Activated T-cell treated with anti-CD3 and anti-CD28 coated beads for 4 hours (primary cell): ENCODE measurements at regions not wholly inside any gene's neighbourhood (a gene's known extent, or its start where the extent isn't known, plus 50 kb on each side); places are given as distances from the start of the nearest gene placed in this dataset.
"Not testable (repeated sequence)": the region's sequence is repeated elsewhere in the genome, so short reads cannot be mapped to it uniquely, and the experiment has no call there.

ENCODE experiments used
- DNase-seq: peaks from one replicate; pipeline ENCODE4 v3.0.0-alpha.2; 2020

GRCh38 chr15:96858694-96859093 is 528.2 kb downstream of the NR2F2 start:
- no peak for DNase-seq

- no peak for DNase-seq
Observed at GRCh38 chr15:96860741-96861140, 530.2 kb downstream of the NR2F2 start.

DNA sequence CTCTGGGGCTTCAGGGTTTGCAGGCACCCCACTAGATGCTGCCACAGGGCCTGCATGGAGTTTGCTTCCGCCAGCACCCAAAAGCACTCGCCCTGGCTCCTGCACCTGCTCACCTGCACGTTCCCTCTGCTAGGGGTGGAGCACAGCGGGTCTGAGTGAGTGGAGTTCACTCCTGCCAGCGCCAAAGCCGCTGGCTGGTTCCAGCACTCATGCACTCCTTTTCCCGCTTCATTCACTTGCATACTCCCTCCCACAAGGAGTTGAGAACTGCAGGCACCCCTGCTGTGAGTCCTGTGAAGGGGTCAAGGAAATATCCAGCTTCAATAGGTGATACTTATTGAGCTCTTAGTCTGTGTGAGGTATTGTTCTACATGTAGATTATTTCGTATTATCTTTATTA is 537.5 kb downstream of the NR2F2 start:
- DNase-seq, result no peak

- no peak for DNase-seq
Observed at GRCh38 chr15:96869122-96869521, 538.6 kb downstream of the NR2F2 start.

- no peak for DNase-seq
Observed at GRCh38 chr15:96869790-96870189, 539.3 kb downstream of the NR2F2 start.

GRCh38 chr15:96870580-96870979 is 540.1 kb downstream of the NR2F2 start:
- no peak for DNase-seq

GRCh38 chr15:96877442-96877841 is 546.9 kb downstream of the NR2F2 start:
- DNase-seq, result not testable (repeated sequence)

- DNase-seq, result no peak
Observed at GRCh38 chr15:96878129-96878528, 547.6 kb downstream of the NR2F2 start.

GRCh38 chr15:96882121-96882772 is 551.7 kb downstream of the NR2F2 start:
- DNase-seq, result no peak

DNA sequence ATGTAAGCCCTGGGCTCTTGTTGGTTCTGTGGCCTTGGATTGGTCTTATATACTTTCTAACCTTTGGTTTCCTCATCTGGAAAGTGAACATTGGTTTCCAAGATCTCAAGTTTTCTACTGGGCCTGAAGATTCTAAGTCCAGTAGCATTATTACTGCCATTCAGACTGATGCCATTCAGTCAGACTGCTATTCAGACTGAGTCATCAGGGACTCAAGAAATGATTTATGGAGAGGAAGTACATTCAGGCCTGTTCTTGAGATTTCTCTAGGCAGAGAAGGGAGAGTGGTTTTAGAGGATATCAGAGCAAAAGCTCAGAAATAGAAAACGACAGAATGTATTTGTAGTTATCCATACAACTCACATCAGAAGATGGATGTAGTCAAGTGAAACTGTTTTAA is 557.2 kb downstream of the NR2F2 start:
- DNase-seq, result no peak

DNA sequence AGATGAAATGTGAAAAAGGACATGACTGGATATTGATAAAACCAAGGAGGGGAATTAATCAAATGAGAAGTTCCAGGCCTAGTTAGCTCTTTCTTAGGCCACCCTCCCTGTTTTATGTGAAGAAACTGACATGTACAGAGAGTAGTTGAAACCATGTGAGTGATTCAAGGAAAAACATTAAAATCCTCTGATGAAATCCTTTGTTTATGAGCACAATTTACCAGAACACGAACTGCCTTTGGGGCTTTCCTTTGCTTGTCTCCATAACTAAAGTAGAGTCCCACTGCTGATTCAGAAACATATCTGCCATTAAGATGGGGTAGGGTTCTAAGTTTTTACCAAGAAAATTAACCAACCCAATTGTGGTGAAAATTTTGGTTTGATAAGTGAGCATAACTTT is 558.3 kb downstream of the NR2F2 start:
- DNase-seq, result no peak

- DNase-seq, result no peak
Observed at GRCh38 chr15:96889734-96890480, 559.4 kb downstream of the NR2F2 start.

GRCh38 chr15:96891046-96891445 is 560.5 kb downstream of the NR2F2 start:
- DNase-seq, result no peak

DNA sequence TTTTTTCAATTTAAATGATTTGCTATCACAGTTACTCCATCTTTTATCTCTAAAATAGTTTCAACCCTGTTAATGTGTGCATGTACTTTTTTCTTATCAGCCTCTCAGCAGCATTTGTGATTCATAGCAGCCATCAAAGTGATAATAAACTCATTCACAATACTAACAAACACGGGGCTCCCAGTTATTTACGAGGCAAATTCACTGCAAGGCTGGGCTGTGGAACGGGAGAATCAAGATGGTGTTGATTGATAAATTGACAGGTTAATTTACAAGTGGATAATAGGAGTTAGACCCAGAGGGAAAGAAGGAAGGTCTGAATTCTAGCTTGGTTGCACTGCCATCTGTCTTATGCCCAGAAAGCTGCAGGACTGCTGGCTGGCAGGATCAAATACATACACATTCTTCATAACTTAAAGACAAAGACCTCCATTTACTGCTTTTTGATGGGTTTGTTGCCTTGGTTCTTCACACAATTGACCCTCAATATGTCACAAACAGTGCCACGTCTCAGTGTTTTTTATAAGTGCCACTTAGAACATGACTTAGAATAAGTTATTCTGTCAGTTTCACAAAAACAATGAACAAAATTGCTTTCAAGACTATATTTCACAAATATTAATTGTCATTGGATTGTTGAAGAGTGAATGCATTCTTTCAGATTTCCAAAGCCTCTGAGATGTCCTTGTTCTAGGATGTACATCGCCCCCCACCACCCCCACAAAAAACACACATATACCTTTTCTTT is 562.8 kb downstream of the NR2F2 start:
- DNase-seq, result no peak

GRCh38 chr15:96894659-96895058 is 564.2 kb downstream of the NR2F2 start:
- no peak for DNase-seq

GRCh38 chr15:96896766-96897165 is 566.3 kb downstream of the NR2F2 start:
- no peak for DNase-seq

DNA sequence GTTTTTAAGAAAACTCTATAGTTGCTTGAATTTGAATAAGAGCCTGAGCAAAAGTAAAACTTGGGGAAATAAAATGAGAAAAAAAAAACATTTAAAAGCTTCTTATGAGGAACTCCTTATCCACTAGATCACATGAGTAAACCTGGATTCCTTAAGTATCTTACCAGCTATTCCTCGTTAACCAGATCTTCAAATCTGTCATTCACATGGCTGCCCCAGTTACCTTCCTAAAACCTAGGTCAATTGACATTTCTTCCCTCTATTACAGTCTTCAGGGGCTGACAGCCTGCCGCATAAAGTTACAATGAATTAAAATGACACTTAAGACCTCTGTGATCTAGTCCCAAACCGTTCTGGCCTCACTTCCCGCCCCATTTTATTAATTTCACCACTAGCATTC is 583.6 kb downstream of the NR2F2 start:
- DNase-seq, result no peak

DNA sequence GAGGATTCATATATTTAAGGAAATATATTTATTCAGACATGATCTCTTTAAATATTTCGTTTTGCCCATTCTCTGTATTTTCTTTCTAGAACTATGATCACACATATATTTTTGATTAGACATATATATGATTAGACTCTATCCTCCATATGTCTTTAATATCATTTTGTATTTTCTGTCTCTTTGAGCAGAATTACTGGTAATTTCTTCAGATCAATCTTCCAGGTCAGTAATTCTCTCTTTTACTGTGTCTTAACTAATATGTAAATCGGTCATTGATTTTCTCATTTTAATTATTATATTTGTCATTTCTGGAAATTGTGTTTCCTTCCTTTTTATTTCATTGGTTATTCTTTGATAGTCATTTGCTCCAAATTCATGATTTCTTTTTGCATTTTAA is 586.2 kb downstream of the NR2F2 start:
- DNase-seq, result no peak

- DNase-seq, result no peak
Observed at GRCh38 chr15:96924570-96924969, 594.1 kb downstream of the NR2F2 start.

GRCh38 chr15:96947296-96948229 is 617.1 kb downstream of the NR2F2 start:
- DNase-seq, result no peak

GRCh38 chr15:96948981-96949380 is 618.5 kb downstream of the NR2F2 start:
- DNase-seq, result no peak

- no peak for DNase-seq
Observed at GRCh38 chr15:96958721-96959120, 628.2 kb downstream of the NR2F2 start.

GRCh38 chr15:96959501-96959900 is 629.0 kb downstream of the NR2F2 start:
- no peak for DNase-seq
